Stimulated activated naive CD4-positive, alpha-beta T cell treated with Interleukin-2 at 50 U/mL for 16 hours (primary cell): ENCODE measurements at regions not wholly inside any gene's neighbourhood (a gene's known extent, or its start where the extent isn't known, plus 50 kb on each side); places are given as distances from the start of the nearest gene placed in this dataset.
"Not testable (repeated sequence)": the region's sequence is repeated elsewhere in the genome, so short reads cannot be mapped to it uniquely, and the experiment has no call there.

Experiments used
- DNase-seq: peaks from one replicate; lab custom pipeline; 2025; lab: John Stamatoyannopoulos, UW

DNA sequence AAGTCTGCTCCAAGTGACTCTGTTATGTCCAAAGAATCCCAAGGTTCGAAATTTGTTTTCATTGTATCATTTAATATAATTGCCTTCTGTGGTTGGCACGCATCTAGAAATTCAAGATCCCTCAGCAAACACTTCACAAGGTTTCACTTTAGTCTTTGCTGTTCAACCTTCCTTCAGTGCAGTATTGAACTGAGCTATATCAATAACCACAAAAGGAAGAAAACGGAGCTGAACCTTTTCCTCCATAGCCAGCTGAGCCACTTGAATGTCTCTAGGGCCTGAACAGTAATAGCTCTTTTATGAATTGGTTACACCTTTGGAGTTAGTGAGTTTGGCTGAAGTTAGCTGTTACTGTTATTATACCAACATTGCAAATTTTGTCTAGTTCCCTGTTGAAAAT, 357.7 kb upstream of the HNRNPA3 start:
- DNase-seq = no peak

DNA sequence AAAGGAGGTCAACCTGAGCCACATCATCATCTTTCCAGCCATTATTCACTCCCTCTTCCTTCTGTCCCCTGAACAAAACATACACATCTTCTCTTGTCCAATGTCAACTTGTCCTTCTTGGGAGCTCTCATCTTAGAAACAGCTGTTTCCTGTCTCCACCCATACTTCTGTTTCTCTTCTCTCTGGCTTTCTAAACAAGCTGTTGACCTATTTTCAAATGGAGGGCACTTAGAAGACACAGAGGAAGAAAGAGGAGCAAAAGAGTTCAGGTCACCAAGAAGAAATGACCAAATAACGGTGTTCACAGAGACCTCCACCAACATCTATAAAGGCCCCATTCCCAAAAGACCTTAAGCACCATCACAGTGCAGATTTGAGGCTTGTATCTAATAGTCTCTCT, 355.9 kb upstream of the HNRNPA3 start:
- DNase-seq = no peak

DNA sequence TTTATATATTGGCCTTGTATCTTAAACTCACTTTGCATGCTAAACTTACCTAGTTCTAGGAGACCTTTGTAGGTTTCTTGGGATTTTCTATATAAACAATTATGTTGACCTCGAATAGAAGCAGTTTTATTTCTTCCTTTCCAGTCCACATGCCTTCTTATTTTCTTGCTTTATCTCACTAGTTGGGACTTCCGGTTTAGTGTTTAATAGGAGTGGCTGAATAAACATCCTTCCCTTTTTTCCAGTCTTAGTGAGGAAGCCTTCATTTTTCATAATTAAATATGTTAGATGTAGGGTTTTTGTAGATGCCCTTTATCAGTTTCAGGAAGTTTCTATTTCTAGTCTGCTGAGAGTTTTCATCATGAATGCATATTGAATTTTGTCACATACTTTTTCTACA, 347.3 kb upstream of the HNRNPA3 start:
- DNase-seq = no peak

DNA sequence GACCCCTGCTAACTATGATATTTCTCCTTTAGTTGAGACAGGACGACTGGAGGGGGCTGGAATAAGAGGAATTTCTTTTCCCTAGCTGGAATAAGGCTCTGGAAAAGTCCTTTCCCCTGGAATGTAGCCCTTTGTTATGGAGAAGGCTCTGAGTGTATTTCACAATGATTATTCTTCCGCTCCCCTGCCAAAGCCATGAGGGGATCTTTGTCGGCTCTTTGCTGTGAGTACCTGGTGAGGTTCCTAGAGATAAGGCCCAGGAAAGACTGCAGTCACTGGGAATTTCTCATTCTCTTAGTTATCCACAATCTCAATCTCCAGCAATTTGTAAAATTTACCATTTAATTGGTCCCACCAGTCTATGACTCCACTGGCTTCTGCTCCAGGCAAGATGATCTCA, 340.2 kb upstream of the HNRNPA3 start:
- no peak for DNase-seq

DNA sequence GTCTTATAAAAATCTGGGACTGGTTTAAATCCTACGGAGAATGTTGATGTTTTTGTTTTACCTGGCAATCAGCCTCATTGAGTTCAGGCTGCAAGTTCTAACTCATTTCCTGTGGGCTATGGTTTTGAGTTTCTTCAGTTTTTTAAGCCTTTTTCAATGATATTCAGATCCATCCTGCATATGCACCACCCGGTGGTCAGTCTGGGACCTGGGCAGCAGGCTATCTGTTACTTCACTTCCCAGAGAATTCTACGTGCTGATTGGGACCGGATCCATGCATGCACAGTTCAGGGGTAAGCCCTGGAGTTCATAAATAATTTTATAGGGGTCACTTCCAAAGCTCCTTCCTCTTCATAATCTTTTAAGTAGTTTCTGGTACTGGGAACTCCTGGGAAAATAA, 339.2 kb upstream of the HNRNPA3 start:
- no peak for DNase-seq

DNA sequence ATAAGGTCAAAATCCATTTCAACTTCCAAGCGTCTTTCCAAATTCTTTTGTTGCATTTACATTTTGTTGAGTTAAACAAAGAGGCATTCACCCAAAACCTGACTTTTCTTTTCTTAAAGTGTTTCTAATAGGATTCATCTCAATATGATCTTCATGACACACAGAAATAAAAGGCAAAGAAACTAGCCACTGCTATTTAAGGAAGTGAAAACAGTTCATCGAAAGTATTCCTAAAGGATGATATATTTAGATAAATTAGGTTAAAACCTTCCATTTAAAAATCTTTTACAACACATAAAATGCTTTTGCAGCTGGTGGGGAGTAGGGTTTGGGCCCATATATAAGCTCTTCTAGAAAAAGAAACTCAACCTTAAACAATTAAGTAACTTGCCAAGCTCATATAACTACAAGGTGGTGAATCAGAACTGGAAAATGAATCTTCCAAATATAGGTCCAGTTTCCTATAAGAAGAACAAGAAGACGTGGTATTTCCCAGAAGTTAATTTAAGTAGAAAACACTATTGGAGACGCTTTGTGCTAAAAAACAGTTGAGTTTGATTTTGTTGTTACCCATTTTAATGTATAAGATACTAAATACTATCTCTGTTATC, 336.0 kb upstream of the HNRNPA3 start:
- DNase-seq = no peak

DNA sequence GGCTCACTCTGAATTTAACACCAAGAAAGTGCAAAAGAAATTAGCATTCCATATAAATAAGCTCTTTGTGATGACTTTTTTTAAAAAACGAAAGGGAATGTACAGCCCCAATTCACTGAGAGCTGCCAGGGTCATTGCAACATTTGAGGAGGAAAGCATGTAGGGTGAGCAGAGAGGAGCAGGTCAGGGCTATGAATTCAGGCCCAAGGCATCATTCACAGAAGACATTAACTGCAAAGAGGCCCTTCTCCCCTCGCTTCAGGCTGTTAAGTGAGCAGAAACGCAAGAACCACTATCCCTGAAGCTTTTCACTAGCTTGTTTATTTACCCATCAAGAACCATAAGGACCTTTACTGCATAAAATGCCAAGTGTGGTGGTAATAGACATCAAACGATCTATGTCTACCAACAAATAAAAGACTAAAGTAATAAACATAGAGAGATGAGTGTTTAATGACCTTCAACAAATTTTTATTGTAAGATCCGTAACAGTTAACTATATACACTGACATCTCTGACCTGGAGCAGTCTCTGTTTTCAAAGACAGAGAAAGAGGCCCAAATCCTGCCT, 333.1 kb upstream of the HNRNPA3 start:
- no peak for DNase-seq

DNA sequence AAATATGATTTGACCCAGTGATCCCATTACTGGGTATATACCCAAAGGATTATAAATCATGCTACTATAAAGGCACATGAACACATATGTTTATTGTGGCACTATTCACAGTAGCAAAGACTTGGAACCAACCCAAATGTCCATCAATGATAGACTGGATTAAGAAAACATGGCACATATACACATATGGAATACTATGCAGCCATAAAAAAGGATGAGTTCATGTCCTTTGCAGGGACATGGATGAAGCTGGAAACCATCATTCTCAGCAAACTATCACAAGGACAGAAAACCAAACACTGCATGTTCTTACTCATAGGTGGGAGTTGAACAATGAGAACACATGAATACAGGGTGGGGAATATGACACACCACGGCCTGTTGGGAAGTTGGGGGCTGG, 330.5 kb upstream of the HNRNPA3 start:
- not testable (repeated sequence) for DNase-seq

DNA sequence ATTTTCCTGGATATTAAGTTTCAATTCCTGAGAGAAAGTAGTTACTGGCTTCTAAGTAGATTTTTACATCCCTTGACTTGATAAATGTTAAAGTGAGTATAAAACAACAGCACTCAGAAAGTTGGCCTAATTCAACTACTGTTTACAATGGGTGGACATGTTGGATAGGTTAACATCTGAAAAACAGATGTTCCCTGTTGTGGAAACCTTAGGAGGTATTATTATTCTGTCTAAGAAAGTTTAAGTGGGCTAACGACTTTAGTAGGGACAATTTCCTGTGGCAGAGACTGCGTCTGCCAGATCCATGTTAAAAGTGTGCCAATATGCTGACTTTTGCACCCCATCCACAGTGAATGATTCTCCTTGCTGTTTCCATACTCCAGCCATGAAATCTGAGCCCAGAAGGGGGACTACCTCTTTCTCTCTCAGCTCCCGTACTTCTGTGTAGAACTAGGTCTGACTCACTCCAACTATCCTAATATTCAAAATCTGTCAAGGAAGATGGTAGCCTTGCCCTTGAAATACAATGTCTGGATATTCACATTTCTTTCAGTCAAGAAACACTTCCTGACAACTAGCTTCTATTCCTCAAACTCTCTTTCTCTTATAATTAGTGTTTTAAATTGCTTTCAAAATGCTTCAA, 327.5 kb upstream of the HNRNPA3 start:
- no peak for DNase-seq

DNA sequence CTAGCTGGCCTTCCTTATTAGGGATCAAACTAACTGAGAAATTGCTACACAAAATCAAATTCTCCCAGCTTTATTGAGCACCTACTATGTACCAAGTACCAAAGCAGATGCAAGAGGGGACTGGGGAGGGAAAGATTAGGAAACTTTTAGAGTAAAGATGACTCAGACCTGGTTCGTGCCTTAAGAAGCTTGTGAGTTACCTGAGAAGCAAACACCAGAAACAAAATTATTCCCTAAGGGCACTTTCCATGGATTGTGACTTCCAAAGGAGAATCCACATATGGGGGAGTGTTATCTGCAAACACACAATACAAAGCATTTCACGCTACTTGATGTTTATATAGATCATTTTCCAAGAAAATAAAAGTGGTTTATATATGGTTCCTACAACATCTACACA, 326.9 kb upstream of the HNRNPA3 start:
- no peak for DNase-seq

DNA sequence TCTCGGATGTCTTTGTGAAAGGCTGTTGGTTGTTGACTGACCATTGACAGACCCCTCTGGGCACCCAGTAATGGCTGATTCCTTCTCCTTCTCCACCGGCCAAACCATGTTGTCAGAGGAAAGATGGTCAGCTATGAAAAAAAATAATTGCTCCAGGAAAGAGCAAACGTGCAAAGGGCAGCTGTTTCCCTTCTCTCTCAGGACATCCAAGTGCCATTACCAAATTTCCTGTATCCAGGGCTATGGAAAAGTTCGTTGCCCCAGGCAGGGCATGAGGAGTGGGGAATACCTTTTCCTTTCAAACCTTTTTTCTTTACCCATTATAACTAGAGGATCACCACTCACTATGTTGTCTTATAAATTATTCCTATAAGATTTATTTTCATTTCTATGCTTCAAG, 321.5 kb upstream of the HNRNPA3 start:
- DNase-seq = no peak

DNA sequence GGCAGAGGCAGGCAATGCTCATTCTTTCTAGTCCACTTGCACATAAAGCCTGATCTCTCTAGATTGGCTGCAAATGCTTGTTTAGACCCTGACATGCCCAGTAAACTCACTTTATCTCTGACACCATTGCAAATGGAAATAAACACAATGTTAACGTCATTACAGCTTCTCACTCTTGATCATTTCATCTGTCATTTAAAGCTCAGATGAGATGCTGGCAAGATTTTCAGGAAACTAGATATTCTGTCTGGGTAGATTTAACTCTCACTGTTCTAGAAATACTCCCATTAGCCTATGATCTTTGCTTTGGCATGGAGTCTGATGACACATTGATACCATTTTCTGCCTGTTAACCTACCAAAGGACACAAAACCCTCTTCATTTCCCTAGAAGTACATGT, 320.7 kb upstream of the HNRNPA3 start:
- no peak for DNase-seq

DNA sequence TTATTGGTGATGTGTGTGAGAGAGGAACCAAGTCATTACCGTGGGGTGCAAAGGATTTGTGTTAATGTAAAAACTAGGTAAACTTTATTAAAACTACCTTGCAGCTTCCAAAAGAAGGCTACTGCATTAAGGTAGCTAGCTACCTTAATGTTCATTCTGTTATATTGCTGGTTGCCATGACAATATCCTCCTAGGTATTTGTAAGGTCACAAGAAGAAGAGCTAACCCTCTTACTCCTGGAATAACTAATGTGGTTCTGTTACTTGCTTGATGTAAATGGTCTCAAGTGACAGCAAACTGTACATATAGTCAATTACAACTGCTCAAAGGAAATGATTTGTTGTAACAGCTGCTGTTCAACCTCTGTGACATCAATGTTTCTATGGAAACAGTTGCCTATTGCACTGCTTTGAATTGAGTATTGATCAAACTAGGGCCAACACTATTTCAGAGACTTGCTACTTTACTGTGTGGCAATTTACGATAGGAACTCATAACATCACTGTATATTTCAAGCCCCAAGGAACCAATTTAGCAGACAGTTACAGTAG, 319.8 kb upstream of the HNRNPA3 start:
- DNase-seq = no peak

DNA sequence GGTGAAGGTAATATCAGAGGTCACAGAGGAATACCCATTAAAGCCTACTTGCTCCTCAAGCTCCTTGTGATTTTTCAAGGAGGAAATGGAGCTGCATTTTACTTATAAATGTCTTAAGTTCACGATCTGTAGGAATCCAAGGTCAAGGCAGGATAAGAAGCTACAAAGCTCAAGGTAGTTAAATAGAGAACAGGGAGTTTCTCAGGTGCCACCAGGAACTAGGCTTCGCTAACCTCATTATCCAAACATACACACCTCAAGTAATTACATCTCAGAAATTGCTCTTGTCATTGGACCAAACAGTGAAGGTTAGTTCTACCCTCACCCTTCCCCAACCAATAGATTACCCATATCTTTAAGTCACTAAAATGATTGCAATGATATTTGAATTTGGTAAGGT, 317.4 kb upstream of the HNRNPA3 start:
- DNase-seq = no peak

DNA sequence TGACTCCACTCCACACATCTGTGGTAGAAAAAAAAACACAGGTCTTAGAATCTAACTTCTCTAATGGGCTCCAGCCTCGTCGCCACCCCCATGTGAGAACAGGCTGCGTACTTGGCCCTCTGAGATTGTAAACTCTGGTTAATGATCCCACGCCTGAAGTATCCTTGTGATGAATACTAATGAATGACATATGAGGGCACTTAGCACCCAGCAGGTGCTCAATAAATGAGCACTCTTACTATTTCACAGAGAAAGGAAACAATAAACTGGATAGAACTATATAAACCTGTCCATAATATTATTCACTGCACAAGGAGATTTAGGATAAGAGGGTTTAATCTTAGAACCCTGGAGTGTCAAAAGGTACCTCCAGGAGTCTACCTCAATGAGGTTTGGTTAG, 310.1 kb upstream of the HNRNPA3 start:
- DNase-seq = no peak

DNA sequence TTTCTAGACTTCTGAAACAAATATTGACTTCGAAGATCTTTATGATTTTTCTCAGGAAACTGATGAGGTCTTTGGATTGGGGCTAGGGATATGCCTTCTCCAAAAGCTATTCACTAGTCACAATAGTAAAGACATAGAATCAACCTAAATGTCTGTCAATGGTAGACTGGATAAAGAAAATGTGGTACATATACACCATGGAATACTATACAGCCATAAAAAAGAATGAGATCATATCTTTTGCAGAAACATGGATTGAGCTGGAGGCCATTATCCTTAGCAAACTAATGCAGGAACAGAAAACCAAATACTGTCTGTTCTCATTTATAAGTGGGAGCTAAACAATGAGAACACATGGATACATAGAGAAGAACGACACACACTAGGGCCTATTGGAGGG, 308.5 kb upstream of the HNRNPA3 start:
- DNase-seq = not testable (repeated sequence)

DNA sequence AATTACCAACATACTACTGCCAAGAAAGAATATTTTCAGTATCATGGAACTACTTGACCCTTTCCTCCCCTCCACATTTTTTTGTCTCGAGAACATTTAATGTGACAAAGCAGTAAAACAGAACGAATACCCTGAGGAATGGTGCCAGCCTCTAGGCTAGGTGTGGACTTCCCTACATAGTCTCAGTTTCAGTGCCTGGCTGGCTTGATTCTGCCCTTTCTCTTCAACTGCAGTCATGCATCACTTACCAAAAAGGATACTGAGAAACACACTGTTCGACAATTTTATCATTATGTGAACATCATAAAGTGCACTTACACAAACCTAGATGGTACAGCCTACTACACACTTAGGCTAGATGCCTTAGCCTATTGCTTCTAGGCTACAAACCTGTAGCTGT, 305.3 kb upstream of the HNRNPA3 start:
- no peak for DNase-seq

DNA sequence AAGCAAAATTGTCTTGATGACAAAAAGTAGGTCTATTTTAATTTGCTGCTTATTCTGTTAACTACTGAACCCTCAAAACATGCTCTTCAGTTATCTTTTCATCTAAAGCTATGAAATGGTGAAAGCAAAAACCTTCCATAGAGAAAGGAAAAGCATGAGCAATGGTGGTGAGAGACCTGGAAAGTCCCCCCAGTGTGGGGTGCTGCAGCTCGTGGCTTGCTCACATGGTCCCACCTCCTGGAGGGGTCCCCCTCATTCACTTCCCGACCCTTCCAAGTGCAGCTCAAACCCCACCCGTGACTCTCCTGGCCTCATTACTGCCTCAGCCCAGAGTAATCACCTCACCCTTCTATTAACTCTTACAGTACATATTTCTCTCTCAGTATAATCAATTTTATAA, 301.8 kb upstream of the HNRNPA3 start:
- no peak for DNase-seq

DNA sequence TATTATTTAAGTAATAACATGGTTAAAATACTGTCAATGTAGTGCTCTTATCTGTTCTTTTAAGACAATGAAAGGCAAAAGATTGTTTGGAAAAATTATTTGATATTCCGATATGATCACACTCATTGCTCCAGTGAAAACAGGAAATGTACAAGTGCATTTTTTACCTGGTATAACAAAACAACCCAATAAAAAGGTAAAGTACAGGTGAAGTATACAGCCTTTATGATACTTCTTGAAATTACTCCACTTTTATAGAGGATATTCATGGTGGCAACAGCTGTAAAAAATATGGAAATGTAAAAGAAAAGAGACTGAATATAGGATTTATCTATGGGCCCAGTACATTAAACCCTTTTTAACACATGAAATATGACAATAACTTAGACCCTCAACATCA, 298.6 kb upstream of the HNRNPA3 start:
- no peak for DNase-seq

DNA sequence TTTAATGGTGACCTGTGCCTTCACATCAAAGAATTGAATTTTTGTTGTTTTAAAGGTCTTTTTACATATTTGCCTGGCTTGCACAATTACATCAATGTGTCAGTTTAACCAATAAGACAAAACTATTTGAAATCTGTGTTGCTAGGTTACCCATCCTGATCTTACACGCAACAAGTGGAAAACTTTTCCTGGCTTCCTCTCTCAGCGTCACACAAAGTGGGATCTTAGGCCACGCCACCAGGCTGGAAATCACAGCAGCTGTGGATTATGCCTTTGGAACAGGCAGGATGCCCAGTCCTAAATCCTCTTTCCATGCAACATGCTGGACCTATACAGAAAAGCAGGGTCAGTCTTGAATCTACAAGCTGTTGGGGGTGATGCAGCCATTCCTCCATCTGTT, 298.2 kb upstream of the HNRNPA3 start:
- no peak for DNase-seq

DNA sequence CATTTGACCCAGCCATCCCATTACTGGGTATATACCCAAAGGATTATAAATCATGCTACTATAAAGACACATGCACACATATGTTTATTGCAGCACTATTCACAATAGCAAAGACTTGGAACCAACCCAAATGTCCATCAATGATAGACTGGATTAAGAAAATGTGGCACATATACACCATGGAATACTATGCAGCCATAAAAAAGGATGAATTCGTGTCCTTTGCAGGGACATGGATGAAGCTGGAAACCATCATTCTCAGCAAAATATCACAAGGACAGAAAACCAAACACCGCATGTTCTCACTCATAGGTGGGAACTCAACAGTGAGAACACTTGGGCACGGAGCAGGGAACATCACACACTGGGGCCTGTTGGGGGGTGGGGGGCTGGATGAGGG, 290.0 kb upstream of the HNRNPA3 start:
- not testable (repeated sequence) for DNase-seq

DNA sequence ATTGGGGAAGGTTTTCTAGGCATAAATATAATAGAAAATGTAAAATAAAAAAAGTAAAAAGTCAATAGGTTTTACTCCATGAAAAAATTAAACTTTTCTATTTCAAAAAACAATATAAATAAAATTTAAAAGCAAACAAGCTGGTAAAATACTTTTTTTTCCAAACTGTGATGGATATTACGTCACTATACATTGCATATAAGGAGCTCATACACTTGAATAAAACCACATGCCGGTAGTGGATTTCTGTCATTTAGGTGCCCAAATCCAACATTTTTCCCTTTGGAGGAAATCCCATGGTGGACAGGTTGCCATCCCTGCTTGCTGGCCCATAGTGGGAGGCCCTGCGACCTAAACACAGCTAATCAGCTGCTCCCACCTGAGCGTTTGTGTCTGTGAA, 289.4 kb upstream of the HNRNPA3 start:
- DNase-seq = no peak

DNA sequence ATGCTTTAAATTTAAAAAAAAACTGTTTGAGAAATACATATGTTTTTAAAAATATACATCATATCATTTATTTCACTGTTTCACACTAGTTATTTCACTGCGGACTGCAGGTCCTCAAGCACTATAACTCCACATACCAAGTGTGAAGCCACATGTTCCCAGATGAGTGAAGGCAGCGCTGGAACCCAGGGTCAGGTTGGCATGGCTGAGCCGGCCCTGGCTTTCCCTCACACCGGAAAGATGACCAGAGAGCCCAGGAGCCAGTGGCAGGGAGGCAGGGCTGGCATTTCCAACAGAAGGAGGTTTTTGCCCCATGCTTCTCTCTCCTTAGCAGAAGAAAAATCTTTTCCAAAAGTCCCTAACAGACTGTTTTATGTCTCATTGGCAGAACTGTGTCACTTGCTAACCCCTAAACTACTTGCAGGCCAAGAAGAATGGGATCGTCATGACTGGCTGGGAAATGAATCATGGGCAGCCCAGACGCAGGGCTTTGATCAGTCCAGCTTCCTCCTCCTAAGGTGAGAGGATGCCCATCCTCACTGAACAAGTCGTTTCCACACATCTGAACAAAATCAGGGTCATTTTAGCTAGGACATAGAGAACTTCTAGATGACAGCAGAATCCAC, 287.6 kb upstream of the HNRNPA3 start:
- no peak for DNase-seq
